NCI-H1694 (cell line): ENCODE measurements at regions not wholly inside any gene's neighbourhood (a gene's known extent, or its start where the extent isn't known, plus 50 kb on each side); places are given as distances from the start of the nearest gene placed in this dataset.

Experiments
- DNase-seq: peaks from one replicate; lab custom pipeline; 2025; lab: John Stamatoyannopoulos, UW

DNA sequence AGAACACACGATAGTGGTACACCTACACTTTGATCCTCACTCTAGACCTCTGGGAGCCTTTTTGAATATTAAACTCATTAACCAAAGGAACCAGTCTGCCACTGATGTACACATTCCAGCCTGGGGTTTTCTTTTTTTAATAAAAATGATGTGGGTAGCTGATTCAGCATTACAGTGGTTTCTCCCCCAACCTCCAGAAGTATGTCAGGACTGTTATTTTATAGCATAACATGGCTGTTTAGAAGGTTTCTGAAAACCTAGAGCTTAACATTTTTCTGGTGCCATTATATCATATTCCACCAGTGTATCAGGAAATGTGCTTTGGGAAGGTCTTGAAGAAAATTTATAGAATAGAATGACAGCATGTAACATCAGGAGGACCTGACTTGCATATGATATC lies 540.9 kb upstream of the WWC1 start:
- DNase-seq, result no peak

- DNase-seq, result no peak
These were observed 538.5 kb upstream of the WWC1 start for GRCh38 chr5:167752936-167753335.

DNA sequence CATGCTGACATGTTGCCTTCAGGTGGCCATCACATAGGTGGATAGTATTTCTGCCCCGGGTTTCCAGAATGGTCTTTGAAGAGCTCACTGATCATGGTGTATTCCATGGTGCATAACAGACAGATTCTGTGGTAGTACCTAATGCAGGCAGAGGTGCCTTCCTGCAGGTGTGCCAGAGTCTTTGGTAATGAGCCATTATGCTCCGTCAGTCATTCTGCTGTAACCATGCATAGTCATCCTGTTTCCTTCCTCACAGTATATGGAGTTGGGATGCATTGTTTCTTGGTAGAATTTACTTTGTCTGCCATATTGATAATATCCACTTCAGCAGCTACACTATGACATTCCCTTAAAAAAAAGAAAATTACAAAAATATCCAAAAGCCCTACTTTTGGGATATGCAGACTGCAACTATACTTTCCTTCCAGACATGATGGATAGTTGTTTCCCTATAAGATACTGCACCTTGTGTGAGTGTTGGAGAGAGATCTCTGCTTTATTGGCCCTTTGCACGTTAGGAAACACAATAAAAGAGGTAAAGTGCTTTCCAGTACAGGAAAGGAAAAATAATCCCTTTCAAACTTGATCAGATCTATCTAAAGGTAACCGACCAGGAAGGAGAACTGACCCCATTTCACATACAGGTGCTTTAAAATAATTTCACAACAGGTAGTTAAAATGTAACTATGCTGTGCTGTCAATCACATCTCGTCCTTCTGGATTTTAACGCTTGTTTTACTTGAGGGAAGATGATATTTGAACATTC lies 537.5 kb upstream of the WWC1 start:
- DNase-seq, result no peak

GRCh38 chr5:167754501-167755021 lies 536.9 kb upstream of the WWC1 start:
- DNase-seq, result no peak

GRCh38 chr5:167755420-167755819 lies 536.0 kb upstream of the WWC1 start:
- no peak for DNase-seq

DNA sequence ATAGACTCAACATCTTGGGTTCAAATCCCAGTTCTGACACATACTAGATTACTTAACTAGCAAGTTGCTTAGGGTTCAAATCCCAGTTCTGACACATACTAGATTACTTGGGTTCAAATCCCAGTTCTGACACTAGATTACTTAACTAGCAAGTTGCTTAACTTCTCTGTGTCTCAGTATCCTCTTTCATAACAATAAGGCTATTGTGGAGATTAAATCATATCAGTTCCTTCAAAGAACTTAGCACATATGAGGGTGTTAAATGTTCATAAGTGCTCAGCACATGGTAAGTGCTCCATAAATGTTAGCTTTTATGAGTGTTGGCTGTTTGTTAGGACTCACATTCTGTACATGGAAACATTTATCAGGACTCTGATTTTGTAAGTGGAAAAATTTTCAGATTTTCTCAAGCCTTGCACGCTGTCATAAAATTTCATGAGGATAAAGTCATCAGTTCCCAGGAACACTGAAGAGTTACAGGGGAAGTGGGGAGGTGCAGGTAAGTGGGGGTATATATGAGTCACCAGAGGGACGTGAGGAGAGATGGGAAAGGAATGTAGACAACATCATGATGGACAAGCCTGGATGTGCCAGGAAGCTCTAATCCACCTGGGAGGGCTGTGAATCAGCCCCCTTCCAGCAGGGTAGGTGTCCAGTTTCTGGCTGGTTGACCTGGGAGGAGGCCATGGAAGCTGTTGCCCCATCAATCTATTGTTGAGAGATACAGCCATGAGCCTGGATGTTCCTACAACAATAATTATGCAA lies 532.2 kb upstream of the WWC1 start:
- DNase-seq, result no peak

DNA sequence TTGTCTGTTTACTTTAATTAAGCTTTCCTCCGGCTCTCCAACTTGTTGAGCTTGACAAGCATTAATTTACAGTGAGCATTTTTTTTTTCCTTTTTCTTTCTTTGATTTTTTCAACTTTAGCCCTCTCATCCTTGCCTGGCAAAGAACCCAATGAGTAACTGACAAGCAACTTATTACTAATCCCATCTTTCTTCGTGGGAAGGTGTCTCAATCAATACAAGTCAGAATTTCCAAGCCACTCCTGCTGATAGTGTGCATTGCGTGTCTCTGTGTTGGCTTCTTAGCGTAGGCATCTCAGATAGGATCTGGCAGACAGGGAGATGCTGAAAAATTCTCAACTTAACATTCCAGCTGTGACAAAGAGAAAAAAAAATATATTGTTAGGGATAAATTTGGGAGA lies 527.7 kb upstream of the WWC1 start:
- no peak for DNase-seq

- DNase-seq, result no peak
These were observed 526.7 kb upstream of the WWC1 start for GRCh38 chr5:167764641-167765289.

GRCh38 chr5:167765352-167765751 lies 526.1 kb upstream of the WWC1 start:
- no peak for DNase-seq

- no peak for DNase-seq
These were observed 524.5 kb upstream of the WWC1 start for GRCh38 chr5:167766957-167767356.

DNA sequence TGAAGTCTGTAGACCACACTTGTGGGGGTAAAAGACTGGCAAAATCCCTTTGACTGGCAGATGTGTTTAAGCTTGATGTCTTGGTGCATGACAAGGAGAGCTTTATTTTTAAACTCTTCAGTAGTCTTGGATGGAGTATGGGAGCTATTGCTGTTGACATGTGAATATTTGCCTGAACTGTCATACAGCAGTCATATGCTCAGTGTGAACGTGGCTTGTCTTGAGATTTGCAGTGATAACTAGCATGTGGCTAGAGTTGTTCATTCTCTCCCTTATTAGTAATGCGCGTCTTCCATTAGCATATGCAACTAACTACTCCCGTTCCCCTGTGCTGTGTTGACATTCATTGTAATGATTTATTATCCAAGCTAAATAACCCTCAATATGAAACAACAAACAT lies 523.6 kb upstream of the WWC1 start:
- no peak for DNase-seq

GRCh38 chr5:167769846-167770413 lies 521.5 kb upstream of the WWC1 start:
- no peak for DNase-seq

- no peak for DNase-seq
These were observed 521.0 kb upstream of the WWC1 start for GRCh38 chr5:167770461-167770860.

GRCh38 chr5:167771571-167771970 lies 519.9 kb upstream of the WWC1 start:
- no peak for DNase-seq

GRCh38 chr5:167773668-167774301 lies 517.7 kb upstream of the WWC1 start:
- DNase-seq, result no peak

DNA sequence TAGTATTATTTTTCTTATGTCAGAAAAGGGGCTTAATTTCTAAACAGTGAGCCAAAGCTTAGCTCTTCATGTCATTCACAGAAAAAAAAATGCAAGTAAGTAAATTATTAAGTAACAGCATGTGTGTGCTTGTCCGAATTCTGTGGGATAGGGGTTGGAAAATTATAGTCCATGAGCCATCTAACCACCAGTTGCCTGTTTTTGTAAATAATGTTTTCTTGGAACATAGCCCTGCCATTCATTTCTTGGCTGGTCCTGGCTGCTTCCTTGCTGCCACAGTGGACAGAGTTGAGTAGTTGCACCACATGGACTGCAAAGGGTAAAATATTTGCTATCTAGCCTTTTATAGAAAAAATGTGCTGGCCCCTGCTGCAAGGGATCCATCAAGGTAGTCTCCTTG lies 513.7 kb upstream of the WWC1 start:
- DNase-seq, result no peak

- no peak for DNase-seq
These were observed 513.2 kb upstream of the WWC1 start for GRCh38 chr5:167778228-167778627.

DNA sequence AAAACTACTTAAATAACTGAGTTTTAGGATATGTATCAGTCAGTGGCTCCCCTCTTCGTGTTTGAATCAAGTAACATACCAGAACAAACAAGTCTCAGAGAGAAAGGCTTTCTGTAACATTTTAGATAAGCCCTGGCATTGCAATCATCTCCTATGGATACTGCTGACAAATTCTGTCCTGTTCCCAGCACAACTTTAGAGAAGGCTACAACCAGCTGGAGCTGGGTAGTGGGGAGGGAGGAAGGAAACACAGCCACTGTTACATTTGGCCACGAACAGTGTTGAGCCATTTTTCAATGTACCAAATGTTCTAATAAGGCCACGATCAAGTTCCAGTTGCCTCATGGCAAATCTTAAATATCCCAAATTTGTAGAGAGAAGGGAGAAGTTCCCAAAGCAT lies 511.8 kb upstream of the WWC1 start:
- no peak for DNase-seq

GRCh38 chr5:167780177-167780576 lies 511.3 kb upstream of the WWC1 start:
- no peak for DNase-seq

- no peak for DNase-seq
These were observed 508.2 kb upstream of the WWC1 start for GRCh38 chr5:167783145-167783817.

DNA sequence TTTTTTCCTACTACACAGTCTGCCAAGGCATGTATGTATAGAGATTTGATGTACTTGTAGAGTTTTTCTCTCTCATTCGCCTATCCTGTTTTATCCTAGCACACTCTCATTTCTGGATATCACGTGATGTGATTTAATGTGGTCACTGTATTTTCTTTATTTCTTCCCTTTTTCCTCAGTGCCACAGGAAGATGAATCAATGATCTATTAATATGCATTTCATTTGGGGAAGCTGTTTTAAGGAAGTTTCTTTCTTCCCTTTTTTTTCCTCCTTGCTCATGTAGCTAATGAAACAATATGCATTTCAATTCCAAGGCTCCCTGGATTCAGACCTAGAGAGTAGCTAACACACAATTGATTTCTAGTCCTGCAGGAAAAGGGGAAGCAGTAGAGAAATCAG lies 506.3 kb upstream of the WWC1 start:
- DNase-seq, result no peak
